ENCODE measurements at regions not wholly inside any gene's neighbourhood (a gene's known extent, or its start where the extent isn't known, plus 50 kb on each side); places are given as distances from the start of the nearest gene placed in this dataset.
"Not testable (repeated sequence)": the region's sequence is repeated elsewhere in the genome, so short reads cannot be mapped to it uniquely, and the experiment has no call there.

DNA sequence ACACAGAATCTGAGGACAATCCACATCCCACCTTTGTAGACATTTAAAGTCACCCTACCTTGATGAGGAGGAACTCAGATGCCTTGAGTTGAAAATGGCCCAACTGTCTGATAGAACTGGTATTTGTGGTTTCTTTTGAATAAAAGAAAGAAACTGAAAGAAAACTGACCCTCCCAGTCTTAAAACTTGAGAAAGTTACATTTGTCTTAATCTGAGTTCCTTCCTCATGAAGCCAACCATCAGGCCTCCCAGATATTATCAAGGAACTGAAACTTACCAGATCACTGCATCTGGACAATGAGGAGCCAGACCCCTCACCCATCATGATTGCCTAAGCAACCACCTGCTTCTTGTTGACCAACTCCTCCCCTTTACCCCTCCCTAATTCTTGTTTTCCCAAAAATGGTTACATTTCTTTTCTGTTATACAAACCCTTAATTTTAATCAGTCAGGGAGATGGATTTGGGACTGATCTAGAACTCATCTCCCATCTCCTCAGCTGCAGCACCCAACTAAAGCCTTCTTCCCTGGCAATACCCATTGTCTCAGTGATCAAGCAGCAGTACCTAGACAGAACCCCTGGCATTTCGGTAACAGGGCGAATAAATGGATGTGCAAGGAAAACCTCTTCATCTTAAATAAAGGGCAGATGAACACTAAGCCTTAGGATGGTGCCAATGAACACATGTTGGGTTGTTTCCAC lies 72.0 kb upstream of the RESF1 start:
- peaks cover 33% of the 10 kb centered on the region for H3K4me1 Mint-ChIP-seq

DNA sequence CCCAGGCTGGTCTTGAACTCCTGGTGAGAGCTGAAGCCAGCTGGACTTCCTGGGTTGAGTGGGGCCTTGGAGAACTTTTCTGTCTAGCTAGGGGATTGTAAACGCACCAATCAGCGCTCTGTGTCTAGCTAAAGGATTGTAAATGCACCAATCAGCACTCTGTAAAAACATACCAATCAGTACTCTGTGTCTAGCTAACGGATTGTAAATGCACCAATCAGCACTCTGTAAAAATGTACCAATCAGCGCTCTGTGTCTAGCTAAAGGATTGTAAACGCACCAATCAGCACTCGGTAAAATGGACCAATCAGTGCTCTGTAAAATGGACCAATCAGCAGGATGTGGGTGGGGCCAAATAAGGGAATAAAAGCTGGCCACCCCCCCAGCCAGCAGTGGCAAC lies 76.5 kb upstream of the RESF1 start:
- H3K4me3 Mint-ChIP-seq; H3K27me3 Mint-ChIP-seq; CTCF ChIA-PET; H3K27ac Mint-ChIP-seq; intact Hi-C loops (cut with DNase I, micrococcal nuclease); ATAC-seq; DNase-seq: not testable (repeated sequence)
- Mint-ChIP-seq H3K9me3 (ENCODE audit: low read depth) (peaks cover 32% of the 10 kb centered on the region), H3K36me3 (ENCODE audit: low read depth) (peaks cover 17% of the 10 kb centered on the region), H3K4me1 (peaks cover 12% of the 10 kb centered on the region)
- POLR2A ChIA-PET = interaction anchor here (0.7 kb wide), 1 partner anchor 119 kb away, joined by 3 read pairs; no protein-coding TSS in a partner anchor

More for the DNA sequence above, 72.0 kb upstream of the RESF1 start:
- POLR2A ChIA-PET = no interaction called here
- peaks cover 43% of the 10 kb centered on the region for H3K9me3 Mint-ChIP-seq (ENCODE audit: low read depth)
- H3K4me3 Mint-ChIP-seq = no peak overlapping the region
- H3K27ac Mint-ChIP-seq = no peak overlapping the region
- H3K27me3 Mint-ChIP-seq = no peaks in the 10 kb centered on the region
- CTCF ChIA-PET = no interaction called here
- no peak for DNase-seq
- intact Hi-C loops (cut with DNase I, micrococcal nuclease) = no loop called here
- ATAC-seq = no peak
- H3K36me3 Mint-ChIP-seq (ENCODE audit: low read depth) = peaks cover 38% of the 10 kb centered on the region

DNA sequence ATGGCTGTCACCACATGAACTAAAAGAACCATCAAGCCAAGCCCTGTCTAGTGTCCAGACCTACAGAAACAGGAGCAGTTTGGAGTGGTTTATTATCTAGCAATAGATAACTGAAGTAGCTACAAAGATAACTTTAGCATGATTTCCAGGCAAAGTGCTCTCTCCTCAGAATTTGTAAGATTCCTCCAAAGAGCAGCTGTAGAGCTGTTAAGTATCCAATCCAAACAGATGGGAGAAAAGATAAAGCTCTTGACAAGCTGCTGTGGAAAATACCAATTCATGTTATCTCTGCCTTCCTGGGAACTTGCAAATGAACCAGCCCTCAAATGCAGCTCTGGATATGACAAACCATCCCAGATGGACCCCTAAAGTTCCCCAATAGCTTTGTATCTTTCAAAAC lies 78.9 kb upstream of the RESF1 start:
- no peak for ATAC-seq
- peaks cover 8% of the 10 kb centered on the region for H3K36me3 Mint-ChIP-seq (ENCODE audit: low read depth)
- H3K27me3 Mint-ChIP-seq = no peaks in the 10 kb centered on the region
- no peak for DNase-seq
- ChIA-PET CTCF (interaction anchor here (0.6 to 0.7 kb wide), 3 partner anchors 15 to 117 kb away, joined by 3 read pairs; no protein-coding TSS in a partner anchor), POLR2A (no interaction called here)
- H3K4me3 Mint-ChIP-seq = no peak overlapping the region
- intact Hi-C loops (cut with DNase I, micrococcal nuclease) = no loop called here
- peaks cover 12% of the 10 kb centered on the region for H3K4me1 Mint-ChIP-seq
- H3K9me3 Mint-ChIP-seq (ENCODE audit: low read depth) = peaks cover 12% of the 10 kb centered on the region
- H3K27ac Mint-ChIP-seq = no peak overlapping the region

DNA sequence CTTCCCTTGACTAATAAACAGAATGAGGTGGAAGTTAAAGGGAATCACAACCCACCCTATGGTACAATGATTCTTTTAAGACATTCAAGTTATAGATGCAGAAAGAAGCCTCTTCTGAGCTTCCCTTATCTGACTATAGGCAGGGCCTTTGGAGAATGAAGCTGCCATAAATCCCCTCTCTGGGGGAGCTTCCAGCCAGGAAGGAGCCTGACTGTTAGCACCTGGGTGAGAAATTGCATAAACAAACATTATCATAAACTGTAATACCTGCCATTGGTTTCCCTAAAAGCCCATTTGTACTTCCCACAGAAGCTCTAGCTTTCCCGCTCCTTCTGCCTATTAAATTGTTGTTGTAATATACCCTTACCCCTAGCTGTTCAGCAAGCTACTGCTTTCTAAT lies 81.3 kb upstream of the RESF1 start:
- no peaks in the 10 kb centered on the region for H3K27me3 Mint-ChIP-seq
- no peak overlapping the region for H3K27ac Mint-ChIP-seq
- no peak for ATAC-seq
- DNase-seq = no peak
- intact Hi-C loops (cut with DNase I, micrococcal nuclease) = loop anchor here in 1 of 2 experiments (5.0 kb wide), 1 partner anchor 146 kb away; no protein-coding TSS in a partner anchor
- CTCF ChIA-PET = interaction anchor here (0.6 kb wide), 1 partner anchor 82 kb away, joined by 3 read pairs; no protein-coding TSS in a partner anchor
- no peak overlapping the region for H3K4me3 Mint-ChIP-seq
- POLR2A ChIA-PET = no interaction called here
- H3K4me1 Mint-ChIP-seq = peaks cover 25% of the 10 kb centered on the region
- H3K9me3 Mint-ChIP-seq (ENCODE audit: low read depth) = peaks cover 8% of the 10 kb centered on the region
- H3K36me3 Mint-ChIP-seq (ENCODE audit: low read depth) = peaks cover 11% of the 10 kb centered on the region

- DNase-seq (no peak), ATAC-seq (no peak)
- H3K4me1 Mint-ChIP-seq = peaks cover 25% of the 10 kb centered on the region
- POLR2A ChIA-PET = interaction anchor here (0.6 kb wide), 1 partner anchor 28 kb away, joined by 3 read pairs; no protein-coding TSS in a partner anchor
- CTCF ChIA-PET = no interaction called here
- H3K27ac Mint-ChIP-seq = peak overlapping the region; percentile 75
- intact Hi-C loops (cut with DNase I, micrococcal nuclease) = loop anchor here in 1 of 2 experiments (5.0 kb wide), 1 partner anchor 144 kb away; no protein-coding TSS in a partner anchor
- no peak overlapping the region for H3K4me3 Mint-ChIP-seq
- peaks cover 16% of the 10 kb centered on the region for H3K36me3 Mint-ChIP-seq (ENCODE audit: low read depth)
- H3K27me3 Mint-ChIP-seq = no peaks in the 10 kb centered on the region
- H3K9me3 Mint-ChIP-seq (ENCODE audit: low read depth) = peaks cover 8% of the 10 kb centered on the region
These were observed 82.4 kb upstream of the RESF1 start for GRCh38 chr12:31876568-31877424.

- intact Hi-C loops (cut with DNase I, micrococcal nuclease) = loop anchor here (1.0 to 5.0 kb wide), 3 partner anchors 21 to 143 kb away; no protein-coding TSS in a partner anchor
- H3K4me1 Mint-ChIP-seq = peaks cover 25% of the 10 kb centered on the region
- ChIA-PET CTCF (interaction anchor here (0.8 to 1.2 kb wide), 2 partner anchors 9 to 222 kb away, joined by 3 to 4 read pairs; no protein-coding TSS in a partner anchor), POLR2A (no interaction called here)
- peak overlapping the region; percentile 99 for H3K27ac Mint-ChIP-seq
- DNase-seq = no peak
- peaks cover 19% of the 10 kb centered on the region for H3K36me3 Mint-ChIP-seq (ENCODE audit: low read depth)
- H3K4me3 Mint-ChIP-seq = no peak overlapping the region
- peaks cover 13% of the 10 kb centered on the region for H3K9me3 Mint-ChIP-seq (ENCODE audit: low read depth)
- H3K27me3 Mint-ChIP-seq = no peaks in the 10 kb centered on the region
- peak; percentile 13 for ATAC-seq
These were observed 83.6 kb upstream of the RESF1 start for GRCh38 chr12:31875609-31875964.

DNA sequence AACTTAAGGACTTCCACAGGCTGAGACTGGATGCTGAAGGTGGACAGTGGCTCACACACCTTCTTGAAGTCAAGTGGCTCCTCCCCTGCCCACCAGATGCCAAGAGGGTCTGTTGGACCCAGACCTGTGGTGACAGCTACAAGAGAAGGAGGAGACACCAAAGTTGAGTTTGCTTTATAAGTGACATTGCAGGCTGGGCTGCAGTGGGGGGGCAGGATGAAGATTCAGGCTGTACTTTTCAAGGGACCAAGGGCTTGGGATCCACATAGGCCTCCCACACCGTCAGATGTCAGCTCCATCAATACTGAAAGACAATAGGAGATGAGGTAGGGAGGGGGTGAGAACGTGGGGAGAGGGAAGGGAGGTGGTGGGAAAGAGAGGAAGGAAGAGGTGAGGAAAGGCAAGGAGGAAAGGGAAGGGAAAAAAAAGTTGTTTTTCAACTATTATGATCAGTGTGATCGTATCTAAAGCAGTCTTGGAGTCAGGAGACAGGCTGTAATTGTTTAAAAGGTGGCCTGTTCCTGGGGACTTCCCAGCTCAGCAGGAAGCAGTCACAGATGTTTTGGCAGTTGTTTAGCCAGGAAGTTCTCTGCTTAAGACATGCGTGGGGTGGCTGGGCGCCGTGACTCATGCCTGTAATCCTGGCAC lies 84.1 kb upstream of the RESF1 start:
- H3K4me3 Mint-ChIP-seq = peak overlapping the region; percentile 49
- H3K27me3 Mint-ChIP-seq = no peaks in the 10 kb centered on the region
- H3K27ac Mint-ChIP-seq = peak overlapping the region; percentile 99
- ATAC-seq (peak; percentile 98), DNase-seq (peak; percentile 84)
- CTCF ChIA-PET = interaction anchor here (0.7 to 1.2 kb wide), 3 partner anchors 8 to 222 kb away, joined by 3 to 4 read pairs (median 3); no protein-coding TSS in a partner anchor
- intact Hi-C loops (cut with DNase I, micrococcal nuclease) = loop anchor here (1.0 to 5.0 kb wide), 3 partner anchors 21 to 143 kb away; no protein-coding TSS in a partner anchor
- peaks cover 13% of the 10 kb centered on the region for H3K9me3 Mint-ChIP-seq (ENCODE audit: low read depth)
- H3K36me3 Mint-ChIP-seq (ENCODE audit: low read depth) = peaks cover 19% of the 10 kb centered on the region
- H3K4me1 Mint-ChIP-seq = peaks cover 25% of the 10 kb centered on the region
- POLR2A ChIA-PET = interaction anchor here (0.5 to 0.7 kb wide), 3 partner anchors 139 to 549 kb away, joined by 4 to 5 read pairs (median 5); partner anchors contain the start of gene SINHCAF

- ChIA-PET POLR2A (no interaction called here), CTCF (interaction anchor here (0.6 to 1.4 kb wide), 5 partner anchors 24 to 190 kb away, joined by 3 read pairs; no protein-coding TSS in a partner anchor)
- intact Hi-C loops (cut with DNase I, micrococcal nuclease) = no loop called here
- Mint-ChIP-seq H3K27ac (peak overlapping the region; percentile 31), H3K9me3 (ENCODE audit: low read depth) (peaks cover 8% of the 10 kb centered on the region), H3K4me3 (no peak overlapping the region), H3K36me3 (ENCODE audit: low read depth) (peaks cover 16% of the 10 kb centered on the region), H3K4me1 (peaks cover 25% of the 10 kb centered on the region), H3K27me3 (no peaks in the 10 kb centered on the region)
- DNase-seq (no peak), ATAC-seq (no peak)
These were observed 86.2 kb upstream of the RESF1 start for GRCh38 chr12:31872831-31873604.

DNA sequence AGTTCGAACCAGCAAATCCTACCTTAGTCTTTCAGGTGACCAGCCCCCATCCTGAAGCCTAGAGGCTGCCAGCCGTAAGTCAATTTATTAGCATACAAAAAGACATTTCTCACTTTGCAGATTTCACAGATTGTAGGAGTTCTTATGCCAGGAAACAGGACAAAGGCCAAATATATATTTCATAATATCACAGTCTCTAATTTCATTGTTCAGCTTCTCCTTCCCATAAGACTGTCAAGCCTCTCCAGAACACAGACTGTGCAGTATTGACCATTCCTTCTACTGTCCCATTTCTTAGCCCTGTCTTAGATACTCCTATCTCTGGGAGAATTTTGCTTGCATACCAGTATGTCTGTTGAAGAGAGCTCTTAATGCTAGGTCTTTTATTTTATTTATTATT lies 89.2 kb upstream of the RESF1 start:
- Mint-ChIP-seq H3K9me3 (ENCODE audit: low read depth) (peaks cover 8% of the 10 kb centered on the region), H3K36me3 (ENCODE audit: low read depth) (peaks cover 11% of the 10 kb centered on the region), H3K4me3 (no peak overlapping the region), H3K27me3 (no peaks in the 10 kb centered on the region), H3K27ac (no peak overlapping the region), H3K4me1 (peaks cover 13% of the 10 kb centered on the region)
- DNase-seq (no peak), ATAC-seq (no peak)
- intact Hi-C loops (cut with DNase I, micrococcal nuclease) = no loop called here
- CTCF ChIA-PET = interaction anchor here (0.6 kb wide), 1 partner anchor 201 kb away, joined by 3 read pairs; no protein-coding TSS in a partner anchor
- POLR2A ChIA-PET = interaction anchor here (0.6 kb wide), 1 partner anchor 90 kb away, joined by 4 read pairs; the partner anchor contains the start of gene RESF1

DNA sequence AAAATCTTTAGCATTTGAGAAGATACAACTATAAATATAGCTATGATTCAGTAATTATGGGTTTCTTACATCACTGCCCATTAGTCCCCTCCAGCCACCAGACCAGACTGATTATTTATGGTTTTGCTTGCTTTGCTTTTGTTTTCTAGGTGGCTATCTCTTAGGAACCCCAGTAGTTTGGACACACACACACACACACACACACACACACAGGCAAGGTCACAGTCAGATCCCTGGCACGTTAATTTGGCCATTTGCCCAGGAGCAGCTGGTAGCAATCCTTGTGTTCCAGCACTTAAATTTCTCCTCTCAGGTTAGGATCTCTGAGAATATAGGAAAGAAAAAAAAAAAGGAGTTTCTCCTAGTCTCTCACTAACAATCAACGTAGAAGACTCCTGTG lies 90.2 kb upstream of the RESF1 start:
- ChIA-PET CTCF (no interaction called here), POLR2A (interaction anchor here (0.6 kb wide), 1 partner anchor 60 kb away, joined by 4 read pairs; no protein-coding TSS in a partner anchor)
- H3K9me3 Mint-ChIP-seq (ENCODE audit: low read depth) = peaks cover 5% of the 10 kb centered on the region
- H3K4me3 Mint-ChIP-seq = no peak overlapping the region
- DNase-seq (no peak), ATAC-seq (no peak)
- intact Hi-C loops (cut with DNase I, micrococcal nuclease) = no loop called here
- H3K27me3 Mint-ChIP-seq = no peaks in the 10 kb centered on the region
- peaks cover 4% of the 10 kb centered on the region for H3K4me1 Mint-ChIP-seq
- H3K36me3 Mint-ChIP-seq (ENCODE audit: low read depth) = peaks cover 7% of the 10 kb centered on the region
- no peak overlapping the region for H3K27ac Mint-ChIP-seq

All from activated CD4-positive, alpha-beta T cell treated with anti-CD3 and anti-CD28 coated beads for 36 hours (primary cell).